Stimulated activated memory B cell treated with anti-CD40 and anti-IgM and Interleukin-4, amounts not matched to agents 10 μg/mL and 1 μg/mL and 100 μg/mL, for 72 hours (primary cell): ENCODE measurements at regions not wholly inside any gene's neighbourhood (a gene's known extent, or its start where the extent isn't known, plus 50 kb on each side); places are given as distances from the start of the nearest gene placed in this dataset.
"Not testable (repeated sequence)": the region's sequence is repeated elsewhere in the genome, so short reads cannot be mapped to it uniquely, and the experiment has no call there.

Experiments used
- ATAC-seq: fragments of 150-1000 bp; cut with Tn5 transposase; 2 replicates; pipeline ENCODE4 v1.10.0; 2021
- H3K27ac Mint-ChIP-seq: one replicate; pipeline ENCODE4 v1.8.0; 2022; ENCODE audit warnings: mild to moderate bottlenecking, mixed read lengths
- H3K27me3 Mint-ChIP-seq: one replicate; pipeline ENCODE4 v1.8.0; 2022; ENCODE audit warnings: mixed read lengths
- H3K36me3 Mint-ChIP-seq: one replicate; pipeline ENCODE4 v1.8.0; 2022; ENCODE audit warnings: mixed read lengths
- H3K4me1 Mint-ChIP-seq: one replicate; pipeline ENCODE4 v1.8.0; 2022; ENCODE audit warnings: mixed read lengths
- H3K4me3 Mint-ChIP-seq: one replicate; pipeline ENCODE4 v1.8.0; 2022; ENCODE audit warnings: mild to moderate bottlenecking, moderate library complexity, mixed read lengths
- H3K9me3 Mint-ChIP-seq: one replicate; pipeline ENCODE4 v1.8.0; 2022; ENCODE audit warnings: mixed read lengths

DNA sequence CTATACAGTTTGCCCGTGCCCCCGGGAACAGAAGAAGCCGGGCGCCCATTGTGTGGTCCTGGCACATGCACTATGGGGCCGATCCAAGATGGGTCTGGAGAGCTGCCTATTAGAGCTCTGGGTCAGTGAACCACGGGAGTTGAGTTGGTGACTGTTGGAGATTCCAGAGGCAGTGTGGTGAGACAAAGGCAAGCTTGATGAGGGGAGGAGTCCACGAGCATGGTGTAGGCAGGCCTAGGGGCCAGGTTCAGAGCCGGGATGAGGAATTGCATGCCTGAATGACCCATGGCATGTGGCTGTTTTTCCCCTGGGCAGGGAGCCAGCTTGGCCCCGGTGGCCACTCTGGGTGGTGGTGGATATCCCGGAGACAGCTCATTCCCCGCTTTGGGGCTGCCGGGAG is 84.4 kb upstream of the STC2 start:
- no peak overlapping the region for H3K4me3 Mint-ChIP-seq
- H3K36me3 Mint-ChIP-seq, result no peaks in the 10 kb centered on the region
- no peaks in the 10 kb centered on the region for H3K4me1 Mint-ChIP-seq
- H3K9me3 Mint-ChIP-seq, result peaks cover 10% of the 10 kb centered on the region
- peaks cover 13% of the 10 kb centered on the region for H3K27me3 Mint-ChIP-seq
- ATAC-seq, result no peak
- no peak overlapping the region for H3K27ac Mint-ChIP-seq

DNA sequence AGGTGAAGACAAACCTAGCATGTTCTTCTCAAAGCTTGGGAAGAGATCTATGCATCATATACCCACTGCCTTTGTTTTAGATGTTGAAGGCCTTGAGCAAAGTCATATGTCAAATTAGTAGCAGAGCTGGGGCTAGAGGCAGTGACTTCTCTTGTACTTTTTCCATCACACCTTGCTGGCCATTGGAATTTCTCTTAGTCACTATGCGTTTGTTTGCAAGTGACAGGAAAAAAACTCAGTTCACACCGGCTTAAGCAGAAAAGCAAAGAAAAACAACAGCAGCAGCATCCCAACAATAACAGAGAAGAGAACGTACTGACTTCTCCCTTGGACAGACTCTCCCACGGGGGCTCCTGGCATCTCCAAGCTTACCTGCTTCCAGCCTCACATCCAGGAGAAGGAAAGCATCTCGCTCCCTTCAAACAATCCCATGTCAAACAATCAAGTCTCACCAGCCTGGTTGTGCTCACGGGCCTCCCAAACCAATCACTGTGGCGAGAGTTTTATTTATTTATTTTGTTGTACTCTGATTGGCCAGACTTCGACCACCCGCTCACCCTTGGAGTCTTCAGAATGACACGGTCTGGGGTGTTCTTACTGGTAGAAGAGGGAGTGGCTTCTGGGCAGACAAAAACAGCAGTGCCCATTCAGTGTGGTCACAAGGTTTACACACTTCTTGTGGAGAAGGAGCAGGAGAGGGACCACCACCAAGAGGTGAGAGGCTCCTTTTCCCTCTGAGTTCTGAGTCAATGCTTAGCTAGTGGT is 83.8 kb upstream of the STC2 start:
- Mint-ChIP-seq H3K4me3 (no peak overlapping the region), H3K36me3 (no peaks in the 10 kb centered on the region), H3K9me3 (peaks cover 9% of the 10 kb centered on the region), H3K27me3 (peaks cover 13% of the 10 kb centered on the region), H3K4me1 (no peaks in the 10 kb centered on the region), H3K27ac (no peak overlapping the region)
- no peak for ATAC-seq

DNA sequence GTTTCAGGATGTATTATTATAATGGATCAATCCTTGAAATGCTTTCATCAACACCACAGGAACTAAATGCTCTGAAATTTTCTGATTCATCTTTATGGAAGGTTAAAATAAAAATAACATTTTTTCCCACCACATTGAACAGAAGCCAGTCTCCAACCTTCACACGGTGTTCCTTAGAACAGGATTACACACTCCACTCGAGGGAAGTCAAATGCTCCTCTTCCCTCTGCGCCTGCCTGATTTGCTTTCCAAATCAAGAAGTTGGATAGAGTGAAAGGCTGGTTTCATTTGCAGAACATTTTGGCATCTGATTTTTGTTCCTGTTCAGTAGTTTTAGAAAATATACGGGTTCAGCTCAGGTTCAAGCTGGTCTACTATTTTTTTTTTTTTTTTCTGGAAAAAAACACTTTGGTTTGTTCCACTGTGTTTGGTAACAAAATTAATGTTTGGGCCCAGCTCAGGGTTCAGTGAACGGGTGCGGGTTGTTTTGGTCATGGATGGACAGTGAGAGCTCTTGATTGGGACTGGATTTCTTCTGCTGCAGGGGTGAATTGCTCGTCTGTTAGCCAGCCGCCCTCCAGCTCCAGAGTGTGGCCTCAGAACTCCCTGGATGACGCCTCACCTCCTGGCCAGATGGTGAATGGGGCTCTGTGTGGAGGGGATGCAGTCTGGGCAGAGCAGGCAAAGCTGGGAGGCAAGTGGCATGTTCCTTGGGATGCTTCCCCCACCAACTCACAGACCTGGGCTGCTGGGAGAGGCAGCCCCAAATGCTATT is 82.4 kb upstream of the STC2 start:
- peaks cover 4% of the 10 kb centered on the region for H3K9me3 Mint-ChIP-seq
- ATAC-seq, result no peak
- H3K4me3 Mint-ChIP-seq, result no peak overlapping the region
- peaks cover 13% of the 10 kb centered on the region for H3K27me3 Mint-ChIP-seq
- no peaks in the 10 kb centered on the region for H3K4me1 Mint-ChIP-seq
- H3K36me3 Mint-ChIP-seq, result no peaks in the 10 kb centered on the region
- H3K27ac Mint-ChIP-seq, result no peak overlapping the region

DNA sequence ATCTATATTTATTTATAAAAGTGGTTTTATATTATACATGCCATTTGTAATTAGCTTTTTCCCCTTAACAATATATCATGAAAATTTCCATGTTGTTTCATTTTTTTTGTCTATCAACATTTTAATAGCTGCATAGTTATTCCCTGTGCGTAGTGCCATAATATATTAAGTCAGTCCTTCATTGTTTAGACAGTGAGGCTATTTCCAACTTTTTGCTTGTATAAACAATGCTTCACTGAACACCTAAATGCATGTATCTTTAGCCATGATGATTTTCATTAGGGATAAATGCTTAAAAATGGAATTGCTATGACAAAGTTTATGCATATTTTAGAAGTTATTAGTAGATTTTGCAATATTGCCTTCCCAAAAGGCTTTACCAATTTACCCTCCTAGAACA is 80.7 kb upstream of the STC2 start:
- ATAC-seq, result no peak

DNA sequence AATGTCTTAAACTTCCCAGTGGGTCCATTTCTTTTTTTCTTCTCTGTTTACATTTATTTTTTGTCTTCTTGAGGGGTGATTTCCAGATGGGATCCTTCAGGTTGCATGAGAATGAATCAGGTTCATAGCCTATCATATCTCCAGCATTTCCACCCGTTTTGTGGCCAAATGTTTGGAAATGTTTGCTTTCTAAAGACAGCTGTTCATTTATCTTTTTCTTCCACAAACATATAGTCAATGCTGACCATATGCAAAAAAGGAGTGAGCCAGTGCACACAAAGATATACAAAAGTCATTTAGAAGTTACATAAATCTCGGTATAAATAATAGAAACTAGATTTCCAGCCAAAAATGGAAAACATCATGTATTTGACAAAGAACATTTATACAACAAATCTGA is 71.6 kb upstream of the STC2 start:
- no peak for ATAC-seq
- H3K4me1 Mint-ChIP-seq, result no peaks in the 10 kb centered on the region
- H3K27me3 Mint-ChIP-seq, result peaks cover 1% of the 10 kb centered on the region
- H3K9me3 Mint-ChIP-seq, result no peaks in the 10 kb centered on the region
- H3K4me3 Mint-ChIP-seq, result no peak overlapping the region
- H3K36me3 Mint-ChIP-seq, result no peaks in the 10 kb centered on the region
- no peak overlapping the region for H3K27ac Mint-ChIP-seq

More for the DNA sequence above, 80.7 kb upstream of the STC2 start:
- Mint-ChIP-seq H3K4me1 (no peaks in the 10 kb centered on the region), H3K4me3 (no peak overlapping the region), H3K9me3 (no peaks in the 10 kb centered on the region), H3K36me3 (no peaks in the 10 kb centered on the region), H3K27me3 (peaks cover 13% of the 10 kb centered on the region), H3K27ac (no peak overlapping the region)

DNA sequence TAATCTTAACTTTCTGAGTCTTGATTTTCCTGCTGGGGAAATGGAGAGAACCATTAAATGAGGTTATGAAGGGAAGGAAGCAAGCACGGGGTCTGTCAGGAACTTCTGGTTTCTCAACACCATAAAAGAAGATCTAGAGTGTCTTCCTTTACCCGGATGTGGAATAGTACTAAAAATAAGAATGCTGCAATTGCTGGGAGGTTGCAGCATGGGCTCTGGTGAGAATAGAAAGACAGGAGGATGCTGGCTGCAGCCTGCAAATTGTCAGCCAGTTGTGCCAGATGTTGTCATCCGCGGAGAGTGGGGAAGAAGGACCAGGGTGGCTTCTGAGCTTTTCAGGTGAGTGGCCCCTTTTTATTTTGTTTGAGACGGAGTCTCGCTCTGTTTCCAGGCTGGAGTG is 69.3 kb upstream of the STC2 start:
- Mint-ChIP-seq H3K36me3 (no peaks in the 10 kb centered on the region), H3K27ac (no peak overlapping the region), H3K4me3 (no peak overlapping the region), H3K9me3 (peaks cover 12% of the 10 kb centered on the region), H3K4me1 (no peaks in the 10 kb centered on the region), H3K27me3 (peaks cover 14% of the 10 kb centered on the region)
- no peak for ATAC-seq

DNA sequence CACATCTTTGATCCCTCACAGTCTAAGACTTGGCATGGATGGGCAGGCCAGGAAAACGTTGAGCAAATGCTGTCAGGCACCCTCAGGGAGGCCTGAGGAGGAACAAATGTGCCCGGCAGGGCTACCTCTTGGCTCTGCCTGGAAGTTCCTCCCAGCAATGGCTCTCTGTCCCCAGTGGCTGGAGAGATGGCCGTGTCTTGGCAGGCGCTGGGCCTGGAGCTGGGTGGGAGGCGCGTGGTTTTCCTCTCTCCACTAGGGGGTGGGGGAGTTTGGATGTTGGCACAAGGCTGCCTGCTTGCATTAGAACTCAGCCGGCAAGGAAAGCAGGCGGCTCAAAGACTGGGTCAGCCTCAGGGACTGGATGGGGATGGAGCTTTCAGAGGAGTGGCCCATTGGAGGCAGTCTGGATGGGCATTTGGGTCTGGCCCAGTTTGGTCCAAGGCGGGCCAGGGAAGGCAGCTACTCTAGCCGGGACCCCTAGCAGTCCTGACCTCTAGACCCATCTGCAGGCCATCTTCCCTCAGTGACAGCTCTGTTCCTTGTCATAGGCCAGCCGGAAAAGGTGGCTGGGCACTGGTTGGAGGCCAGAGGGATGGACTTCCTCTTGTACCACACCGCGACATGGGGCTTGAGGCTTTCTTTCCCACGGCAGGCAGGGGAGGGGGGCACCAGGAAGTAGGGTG is 68.2 kb upstream of the STC2 start:
- Mint-ChIP-seq H3K27me3 (peaks cover 14% of the 10 kb centered on the region), H3K36me3 (no peaks in the 10 kb centered on the region), H3K4me1 (no peaks in the 10 kb centered on the region), H3K9me3 (peaks cover 15% of the 10 kb centered on the region), H3K27ac (no peak overlapping the region), H3K4me3 (no peak overlapping the region)
- no peak for ATAC-seq

DNA sequence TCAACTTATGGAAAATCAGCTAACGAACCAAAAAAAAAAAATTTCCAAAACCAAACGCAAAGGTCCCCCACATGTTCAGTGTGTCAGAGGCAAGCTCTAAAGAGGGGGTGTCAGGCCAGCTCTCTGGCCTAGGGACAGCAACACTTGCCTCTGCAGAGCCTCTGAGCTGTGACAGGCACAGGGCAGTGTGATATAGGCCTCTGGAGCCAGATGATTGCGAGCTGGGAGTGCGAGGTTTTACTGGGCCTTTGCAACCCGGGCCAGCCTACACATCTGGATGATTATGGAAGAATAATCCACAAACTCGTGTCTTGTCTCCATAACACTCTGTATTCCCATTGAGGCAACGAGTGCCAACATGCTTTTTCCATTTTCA is 67.7 kb upstream of the STC2 start:
- no peak for ATAC-seq
- H3K4me3 Mint-ChIP-seq, result no peak overlapping the region
- no peak overlapping the region for H3K27ac Mint-ChIP-seq
- no peaks in the 10 kb centered on the region for H3K36me3 Mint-ChIP-seq
- H3K9me3 Mint-ChIP-seq, result peaks cover 15% of the 10 kb centered on the region
- H3K27me3 Mint-ChIP-seq, result peaks cover 17% of the 10 kb centered on the region
- no peaks in the 10 kb centered on the region for H3K4me1 Mint-ChIP-seq

DNA sequence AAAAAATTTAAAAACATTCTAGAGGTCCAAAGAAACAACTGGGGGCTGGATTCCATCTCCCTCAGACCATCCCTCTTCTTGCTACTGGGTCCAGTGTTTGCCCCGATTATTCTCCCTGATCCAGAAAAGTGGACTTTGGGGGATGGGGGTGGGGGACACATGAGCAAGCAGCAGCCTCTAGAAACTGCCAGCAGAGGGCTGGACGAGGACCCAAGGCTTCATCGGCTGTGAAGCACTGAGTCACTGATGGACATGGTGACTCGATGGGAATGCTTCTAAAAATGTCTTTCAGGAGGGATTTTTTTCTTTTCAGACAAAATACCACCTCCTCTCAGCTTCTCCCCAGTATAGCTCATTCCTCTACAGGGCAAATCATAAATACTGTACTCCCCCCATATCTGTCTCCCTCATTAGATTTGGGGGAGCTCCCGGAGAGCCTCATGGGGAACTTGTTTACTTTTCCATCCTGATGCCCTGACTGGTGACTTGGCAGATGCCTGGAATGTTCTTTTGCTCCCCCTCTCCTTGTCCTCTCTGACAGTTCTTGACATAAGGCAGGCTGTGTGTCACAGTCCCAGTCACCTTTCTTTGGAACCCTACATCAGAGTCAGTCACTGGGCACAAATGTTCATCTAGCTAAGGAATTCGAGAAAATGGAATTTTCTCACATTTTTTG is 67.2 kb upstream of the STC2 start:
- Mint-ChIP-seq H3K4me1 (no peaks in the 10 kb centered on the region), H3K36me3 (no peaks in the 10 kb centered on the region), H3K9me3 (peaks cover 15% of the 10 kb centered on the region), H3K27ac (no peak overlapping the region), H3K4me3 (no peak overlapping the region), H3K27me3 (peaks cover 22% of the 10 kb centered on the region)
- no peak for ATAC-seq

DNA sequence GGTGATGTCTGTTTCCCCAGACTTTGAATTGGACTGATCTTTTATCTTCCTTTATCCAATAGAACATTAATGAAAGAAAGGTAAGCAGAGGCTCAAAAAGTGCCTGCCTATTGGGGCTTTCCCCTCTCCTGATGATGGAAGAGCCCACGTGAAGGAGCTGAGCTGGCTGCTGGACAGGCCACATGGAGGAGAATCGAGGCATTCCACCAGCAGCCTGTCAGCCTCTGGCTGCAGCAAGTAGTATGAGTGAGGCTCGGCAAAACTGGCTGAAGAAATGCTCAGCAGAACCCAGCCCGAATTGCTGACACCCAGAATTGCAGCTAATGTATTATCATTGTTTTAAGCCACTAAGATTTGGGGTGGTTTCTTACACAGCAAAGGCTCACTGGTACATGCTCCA is 66.5 kb upstream of the STC2 start:
- no peaks in the 10 kb centered on the region for H3K4me1 Mint-ChIP-seq
- H3K27ac Mint-ChIP-seq, result no peak overlapping the region
- H3K36me3 Mint-ChIP-seq, result no peaks in the 10 kb centered on the region
- peaks cover 29% of the 10 kb centered on the region for H3K27me3 Mint-ChIP-seq
- no peak for ATAC-seq
- peaks cover 15% of the 10 kb centered on the region for H3K9me3 Mint-ChIP-seq
- H3K4me3 Mint-ChIP-seq, result no peak overlapping the region

DNA sequence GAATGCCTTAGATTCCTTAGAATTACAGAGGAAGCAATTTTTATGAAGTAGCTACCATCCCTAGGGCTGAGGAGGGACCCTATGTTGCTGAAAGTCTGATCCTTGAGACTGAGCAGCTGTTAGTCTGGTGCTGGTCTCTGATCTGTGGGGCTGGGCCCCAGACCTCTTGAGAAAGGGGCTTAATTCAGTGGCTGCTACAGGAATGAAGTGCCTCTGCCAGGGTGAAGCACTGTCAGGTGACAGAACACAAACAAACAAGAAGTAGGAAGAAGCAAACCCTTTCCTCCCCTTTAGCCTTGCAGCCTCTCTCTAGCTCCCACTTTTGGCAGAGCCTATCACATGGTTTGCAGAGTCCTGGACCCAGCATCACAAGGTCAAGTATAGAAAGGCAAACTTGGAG is 64.0 kb upstream of the STC2 start:
- Mint-ChIP-seq H3K27ac (no peak overlapping the region), H3K4me3 (no peak overlapping the region), H3K27me3 (peaks cover 36% of the 10 kb centered on the region), H3K36me3 (no peaks in the 10 kb centered on the region), H3K4me1 (no peaks in the 10 kb centered on the region), H3K9me3 (peaks cover 15% of the 10 kb centered on the region)
- ATAC-seq, result no peak

DNA sequence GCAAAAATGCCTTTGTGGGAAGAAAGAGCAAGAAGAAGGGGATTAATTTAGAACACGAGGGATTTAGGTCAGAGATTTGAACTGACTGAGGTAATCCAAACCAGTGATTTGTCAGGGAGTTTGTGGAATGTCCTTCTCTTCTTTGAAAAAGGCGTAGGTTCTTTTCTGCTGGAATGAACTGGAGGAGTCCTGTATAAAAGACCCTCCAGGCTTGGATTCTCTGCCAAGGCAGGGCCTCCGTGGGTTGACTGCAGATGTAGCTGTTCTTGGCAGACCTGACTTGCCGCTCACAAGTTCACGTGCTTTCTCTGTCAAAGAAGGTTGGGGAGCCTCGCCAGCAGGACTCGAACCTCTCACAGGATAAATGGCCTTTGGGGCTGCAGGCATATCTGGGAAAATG is 62.8 kb upstream of the STC2 start:
- no peak for ATAC-seq
- no peak overlapping the region for H3K27ac Mint-ChIP-seq
- peaks cover 15% of the 10 kb centered on the region for H3K9me3 Mint-ChIP-seq
- no peaks in the 10 kb centered on the region for H3K4me1 Mint-ChIP-seq
- H3K36me3 Mint-ChIP-seq, result no peaks in the 10 kb centered on the region
- peaks cover 36% of the 10 kb centered on the region for H3K27me3 Mint-ChIP-seq
- H3K4me3 Mint-ChIP-seq, result no peak overlapping the region

DNA sequence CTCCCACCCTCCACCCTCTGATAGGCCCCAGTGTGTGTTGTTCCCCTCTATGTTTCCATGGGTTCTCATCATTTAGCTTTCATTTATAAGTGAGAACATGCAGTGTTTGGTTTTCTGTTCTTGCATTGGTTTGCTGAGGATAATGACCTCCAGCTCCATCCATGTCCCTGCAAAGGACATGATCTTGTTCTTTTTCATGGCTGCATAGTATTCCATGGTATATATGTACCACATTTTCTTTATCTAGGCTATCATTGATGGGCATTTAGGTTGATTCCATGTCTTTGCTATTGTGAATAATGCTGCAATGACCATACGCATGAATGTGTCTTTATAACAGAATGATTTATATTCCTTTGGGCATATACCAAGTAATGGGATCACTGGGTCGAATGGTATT is 59.1 kb upstream of the STC2 start:
- not testable (repeated sequence) for H3K27ac Mint-ChIP-seq, H3K36me3 Mint-ChIP-seq
- peaks cover 34% of the 10 kb centered on the region for H3K27me3 Mint-ChIP-seq

DNA sequence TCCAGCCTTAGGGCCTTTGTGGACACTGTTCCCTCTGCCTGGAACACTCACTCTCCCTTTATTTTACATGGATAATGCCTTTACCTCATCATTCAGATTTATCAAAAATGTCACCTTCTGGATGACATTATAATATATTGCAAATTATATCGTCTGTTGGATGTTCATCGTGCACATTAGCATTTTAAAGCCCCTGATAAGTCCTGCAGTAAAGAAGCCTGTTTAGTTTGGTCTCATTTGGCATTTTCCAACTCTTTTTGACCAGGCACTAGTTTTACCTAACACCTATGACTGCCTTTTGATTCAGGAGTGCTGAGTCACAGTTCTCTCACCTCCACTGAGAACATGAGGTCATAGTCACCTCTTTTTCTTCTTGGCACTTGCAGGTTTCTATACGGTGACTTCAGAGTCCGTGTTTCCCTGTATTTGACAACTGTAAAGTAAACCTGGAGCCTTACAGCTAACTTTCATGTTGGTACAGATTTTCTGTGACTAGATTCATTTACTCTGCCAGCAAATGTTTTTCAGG is 57.7 kb upstream of the STC2 start:
- H3K4me1 Mint-ChIP-seq, result no peaks in the 10 kb centered on the region
- H3K36me3 Mint-ChIP-seq, result no peaks in the 10 kb centered on the region
- H3K27me3 Mint-ChIP-seq, result peaks cover 31% of the 10 kb centered on the region
- peaks cover 3% of the 10 kb centered on the region for H3K9me3 Mint-ChIP-seq
- H3K4me3 Mint-ChIP-seq, result no peak overlapping the region
- ATAC-seq, result no peak
- no peak overlapping the region for H3K27ac Mint-ChIP-seq

More for the DNA sequence above, 59.1 kb upstream of the STC2 start:
- ATAC-seq, H3K4me1 Mint-ChIP-seq, H3K4me3 Mint-ChIP-seq, H3K9me3 Mint-ChIP-seq: not testable (repeated sequence)

DNA sequence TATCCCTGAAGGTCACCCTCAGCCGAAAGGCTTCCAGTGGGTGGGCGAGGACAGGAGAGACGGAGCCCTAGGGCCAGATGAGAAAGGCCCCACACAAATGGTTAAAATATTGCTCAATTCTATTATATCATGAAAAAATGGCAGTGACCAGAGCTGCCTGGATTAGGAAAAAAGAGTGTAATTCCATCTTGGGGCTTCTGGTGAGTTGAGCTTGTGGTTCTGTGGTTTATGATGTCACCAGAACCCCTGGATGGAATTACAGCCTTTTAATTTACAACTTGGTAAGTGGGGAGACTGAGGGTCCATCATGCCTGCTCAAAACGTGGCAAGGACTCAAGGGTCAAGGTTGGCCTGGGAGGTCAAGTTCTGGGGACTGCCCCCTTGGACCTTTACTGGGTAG is 55.5 kb upstream of the STC2 start:
- no peak overlapping the region for H3K4me3 Mint-ChIP-seq
- H3K4me1 Mint-ChIP-seq, result no peaks in the 10 kb centered on the region
- H3K27ac Mint-ChIP-seq, result no peak overlapping the region
- H3K36me3 Mint-ChIP-seq, result no peaks in the 10 kb centered on the region
- peaks cover 3% of the 10 kb centered on the region for H3K9me3 Mint-ChIP-seq
- H3K27me3 Mint-ChIP-seq, result peaks cover 21% of the 10 kb centered on the region
- ATAC-seq, result no peak
